NCI-H1417 treated with DMSO at 0.1 percent for 48 hours (cell line): ENCODE measurements at regions not wholly inside any gene's neighbourhood (a gene's known extent, or its start where the extent isn't known, plus 50 kb on each side); places are given as distances from the start of the nearest gene placed in this dataset.

ENCODE experiments used
- DNase-seq: peaks from one replicate; lab custom pipeline; 2025; lab: John Stamatoyannopoulos, UW

- no peak for DNase-seq
Measured at GRCh38 chr18:64615021-64615420, 466.1 kb upstream of the LINC00305 start.

- no peak for DNase-seq
Measured at GRCh38 chr18:64614446-64614845, 465.6 kb upstream of the LINC00305 start.

GRCh38 chr18:64592246-64592645, 443.4 kb upstream of the LINC00305 start:
- DNase-seq: no peak

- no peak for DNase-seq
Measured at GRCh38 chr18:64589000-64589399, 440.1 kb upstream of the LINC00305 start.

GRCh38 chr18:64566456-64566855, 417.6 kb upstream of the LINC00305 start:
- DNase-seq: no peak

- DNase-seq: no peak
Measured at GRCh38 chr18:64562651-64563050, 413.8 kb upstream of the LINC00305 start.

- no peak for DNase-seq
Measured at GRCh38 chr18:64546451-64546850, 397.6 kb upstream of the LINC00305 start.

GRCh38 chr18:64539847-64540246, 391.0 kb upstream of the LINC00305 start:
- DNase-seq: no peak

- no peak for DNase-seq
Measured at GRCh38 chr18:64528646-64529045, 379.8 kb upstream of the LINC00305 start.

- no peak for DNase-seq
Measured at GRCh38 chr18:64519201-64519600, 370.3 kb upstream of the LINC00305 start.

- DNase-seq: no peak
Measured at GRCh38 chr18:64518191-64518590, 369.3 kb upstream of the LINC00305 start.

- no peak for DNase-seq
Measured at GRCh38 chr18:64513401-64513800, 364.5 kb upstream of the LINC00305 start.

GRCh38 chr18:64490207-64490606, 341.3 kb upstream of the LINC00305 start:
- DNase-seq: no peak

- no peak for DNase-seq
Measured at GRCh38 chr18:64488698-64489097, 339.8 kb upstream of the LINC00305 start.

GRCh38 chr18:64474773-64475172, 325.9 kb upstream of the LINC00305 start:
- peak; percentile 35 for DNase-seq

GRCh38 chr18:64474255-64474654, 325.4 kb upstream of the LINC00305 start:
- no peak for DNase-seq

GRCh38 chr18:64449434-64449833, 300.5 kb upstream of the LINC00305 start:
- no peak for DNase-seq

- peak; percentile 23 for DNase-seq
Measured at GRCh38 chr18:64444819-64445218, 295.9 kb upstream of the LINC00305 start.

GRCh38 chr18:64438178-64438577, 289.3 kb upstream of the LINC00305 start:
- DNase-seq: no peak

- no peak for DNase-seq
Measured at GRCh38 chr18:64436111-64436510, 287.2 kb upstream of the LINC00305 start.

GRCh38 chr18:64419156-64419555, 270.3 kb upstream of the LINC00305 start:
- no peak for DNase-seq

- no peak for DNase-seq
Measured at GRCh38 chr18:64416990-64417389, 268.1 kb upstream of the LINC00305 start.

GRCh38 chr18:64415218-64415617, 266.3 kb upstream of the LINC00305 start:
- no peak for DNase-seq

- no peak for DNase-seq
Measured at GRCh38 chr18:64410685-64411084, 261.8 kb upstream of the LINC00305 start.

- no peak for DNase-seq
Measured at GRCh38 chr18:64409511-64409910, 260.6 kb upstream of the LINC00305 start.
